H9 (cell line): ENCODE measurements at regions not wholly inside any gene's neighbourhood (a gene's known extent, or its start where the extent isn't known, plus 50 kb on each side); places are given as distances from the start of the nearest gene placed in this dataset.

Experiments used
- DNase-seq: peaks from one replicate; pipeline ENCODE4 v3.0.0-alpha.2; 2017
- H2AFZ ChIP-seq: one replicate; pipeline ENCODE4 v1.6.1; 2013; ENCODE audit warnings: mild to moderate bottlenecking, low read length, control low read depth, moderate library complexity
- H2AK5ac ChIP-seq: 2 replicates; pipeline ENCODE4 v1.6.1; 2013; ENCODE audit warnings: low read length, control low read depth, mixed read lengths; ENCODE audit not compliant: insufficient read length
- H2BK120ac ChIP-seq: one replicate; pipeline ENCODE4 v1.6.1; 2013; ENCODE audit warnings: low read depth, mild to moderate bottlenecking, low read length, control low read depth, inconsistent platforms; ENCODE audit not compliant: poor library complexity, severe bottlenecking
- H2BK12ac ChIP-seq: 2 replicates; pipeline ENCODE4 v1.6.1; 2013; ENCODE audit warnings: low read length, control low read depth, mixed read lengths, low read depth; ENCODE audit not compliant: insufficient read length
- H2BK15ac ChIP-seq: 2 replicates; pipeline ENCODE4 v1.6.1; 2013; ENCODE audit warnings: low read depth, low read length, control low read depth
- H2BK20ac ChIP-seq: one replicate; pipeline ENCODE4 v1.6.1; 2013; ENCODE audit warnings: low read depth, mild to moderate bottlenecking, low read length, control low read depth, inconsistent platforms; ENCODE audit not compliant: poor library complexity, severe bottlenecking
- H2BK5ac ChIP-seq: 2 replicates; pipeline ENCODE4 v1.6.1; 2013; ENCODE audit warnings: low read length, control low read depth, mixed read lengths; ENCODE audit not compliant: insufficient read length
- H3K14ac ChIP-seq: 2 replicates; pipeline ENCODE4 v1.6.1; 2013; ENCODE audit warnings: low read length, control low read depth; ENCODE audit not compliant: insufficient read depth
- H3K18ac ChIP-seq: 2 replicates; pipeline ENCODE4 v1.6.1; 2013; ENCODE audit warnings: low read depth, mild to moderate bottlenecking, mixed read lengths, low read length, control low read depth; ENCODE audit not compliant: insufficient read length
- H3K23ac ChIP-seq: 2 replicates; pipeline ENCODE4 v1.6.1; 2013; ENCODE audit warnings: low read length, control low read depth, mixed read lengths, low read depth; ENCODE audit not compliant: insufficient read length
- H3K23me2 ChIP-seq: 2 replicates; pipeline ENCODE4 v1.6.1; 2013; ENCODE audit warnings: low read depth, mild to moderate bottlenecking, mixed read lengths, low read length, control low read depth; ENCODE audit not compliant: insufficient read length, poor library complexity, severe bottlenecking
- H3K27ac ChIP-seq: 2 replicates; pipeline ENCODE4 v1.5.1; 2013; ENCODE audit warnings: low read length, control low read depth, mixed read lengths, low read depth; ENCODE audit not compliant: insufficient read length
- H3K27me3 ChIP-seq: 2 replicates; pipeline ENCODE4 v1.6.1; 2013; ENCODE audit warnings: low read length, control low read depth, inconsistent platforms; ENCODE audit not compliant: insufficient read depth
- H3K4ac ChIP-seq: 2 replicates; pipeline ENCODE4 v1.6.1; 2013; ENCODE audit warnings: low read depth, mild to moderate bottlenecking, control low read depth, inconsistent platforms, low read length, moderate library complexity
- H3K4me1 ChIP-seq: 2 replicates; pipeline ENCODE4 v1.6.1; 2013; ENCODE audit warnings: low read length, control low read depth, inconsistent platforms; ENCODE audit not compliant: insufficient read depth
- H3K4me2 ChIP-seq: 2 replicates; pipeline ENCODE4 v1.6.1; 2013; ENCODE audit warnings: low read length, control low read depth, mixed read lengths; ENCODE audit not compliant: insufficient read length, insufficient read depth
- H3K56ac ChIP-seq: 2 replicates; pipeline ENCODE4 v1.6.1; 2013; ENCODE audit warnings: low read depth, mild to moderate bottlenecking, mixed read lengths, low read length, control low read depth; ENCODE audit not compliant: insufficient read length
- H3K79me1 ChIP-seq: 2 replicates; pipeline ENCODE4 v1.6.1; 2013; ENCODE audit warnings: low read depth, mild to moderate bottlenecking, moderate library complexity, low read length, control low read depth, inconsistent platforms; ENCODE audit not compliant: insufficient read depth, poor library complexity, severe bottlenecking
- H3K79me2 ChIP-seq: 2 replicates; pipeline ENCODE4 v1.6.1; 2013; ENCODE audit warnings: low read length, control low read depth, inconsistent platforms; ENCODE audit not compliant: insufficient read depth
- H3K9ac ChIP-seq: 2 replicates; pipeline ENCODE4 v1.6.1; 2013; ENCODE audit warnings: low read length, control low read depth, mixed read lengths; ENCODE audit not compliant: insufficient read length; ENCODE audit errors: extremely low read depth
- H3K9me3 ChIP-seq: one replicate; pipeline ENCODE4 v1.6.1; 2013; ENCODE audit warnings: low read depth, low read length, inconsistent platforms; ENCODE audit not compliant: control insufficient read depth
- H3T11ph ChIP-seq: one replicate; pipeline ENCODE4 v1.6.1; 2013; ENCODE audit warnings: mild to moderate bottlenecking, low read length, control low read depth, inconsistent platforms
- H4K20me1 ChIP-seq: one replicate; pipeline ENCODE4 v1.6.1; 2013; ENCODE audit not compliant: control insufficient read depth, insufficient read length, insufficient read depth
- H4K5ac ChIP-seq: 2 replicates; pipeline ENCODE4 v1.6.1; 2013; ENCODE audit warnings: low read depth, mild to moderate bottlenecking, mixed read lengths, low read length, control low read depth; ENCODE audit not compliant: insufficient read length
- H4K8ac ChIP-seq: replicated peaks from 2 replicates; pipeline ENCODE4 v1.6.1; 2013; ENCODE audit warnings: low read length, control low read depth, mixed read lengths, low read depth; ENCODE audit not compliant: insufficient read length
- H4K91ac ChIP-seq: 2 replicates; pipeline ENCODE4 v1.6.1; 2013; ENCODE audit warnings: low read depth, mild to moderate bottlenecking, moderate library complexity, mixed read lengths, low read length, control low read depth; ENCODE audit not compliant: insufficient read length
- H3K27ac Mint-ChIP-seq, 3 experiments: 2 replicates in 2 of 3; 3 replicates in 1 of 3; pipeline ENCODE4 v1.8.0; 2020 to 2021; ENCODE audit warnings: mixed read lengths in 3 of 3, mild to moderate bottlenecking in 1 of 3, moderate library complexity in 1 of 3
- H3K27me3 Mint-ChIP-seq: 2 replicates; pipeline ENCODE4 v1.8.0; 2021; ENCODE audit warnings: low read depth, mild to moderate bottlenecking, moderate library complexity, mixed read lengths
- H3K36me3 Mint-ChIP-seq, 3 experiments: 2 replicates in 2 of 3; 3 replicates in 1 of 3; pipeline ENCODE4 v1.8.0; 2020 to 2021; ENCODE audit warnings: low read depth in 3 of 3, mixed read lengths in 3 of 3; ENCODE audit not compliant: insufficient read depth in 1 of 3
- H3K4me1 Mint-ChIP-seq, 2 experiments: 2 replicates each; pipeline ENCODE4 v1.8.0; 2020; ENCODE audit warnings: mixed read lengths in 2 of 2
- H3K4me3 Mint-ChIP-seq, 2 experiments: 2 replicates in 1 of 2; 3 replicates in 1 of 2; pipeline ENCODE4 v1.8.0; 2020 to 2021; ENCODE audit warnings: mild to moderate bottlenecking in 2 of 2, mixed read lengths in 2 of 2, moderate library complexity in 1 of 2
- H3K9me3 Mint-ChIP-seq, 2 experiments: 2 replicates in 1 of 2; 3 replicates in 1 of 2; pipeline ENCODE4 v1.8.0; 2020; ENCODE audit warnings: mild to moderate bottlenecking in 2 of 2, mixed read lengths in 2 of 2, moderate library complexity in 1 of 2
- WGBS: extraction: QIAGEN DNeasy Blood & Tissue Kit; methylation state at CpG from one replicate; pipeline ENCODE4 v1.1.7; 2013; ENCODE audit warnings: missing lambda C conversion rate, low lambda C conversion rate, mixed read lengths; ENCODE audit not compliant: insufficient read length; ENCODE audit errors: extremely low coverage; 5-methylcytosine and 5-hydroxymethylcytosine counted together
- TF ChIP-seq, protein P1 (sequence below): fragments of 200-600 bp; sonication (generic); conservative IDR thresholded peaks from 3 replicates; pipeline ENCODE4 v1.8.0; 2021; ENCODE audit warnings: antibody characterized with exemption, mild to moderate bottlenecking

DNA sequence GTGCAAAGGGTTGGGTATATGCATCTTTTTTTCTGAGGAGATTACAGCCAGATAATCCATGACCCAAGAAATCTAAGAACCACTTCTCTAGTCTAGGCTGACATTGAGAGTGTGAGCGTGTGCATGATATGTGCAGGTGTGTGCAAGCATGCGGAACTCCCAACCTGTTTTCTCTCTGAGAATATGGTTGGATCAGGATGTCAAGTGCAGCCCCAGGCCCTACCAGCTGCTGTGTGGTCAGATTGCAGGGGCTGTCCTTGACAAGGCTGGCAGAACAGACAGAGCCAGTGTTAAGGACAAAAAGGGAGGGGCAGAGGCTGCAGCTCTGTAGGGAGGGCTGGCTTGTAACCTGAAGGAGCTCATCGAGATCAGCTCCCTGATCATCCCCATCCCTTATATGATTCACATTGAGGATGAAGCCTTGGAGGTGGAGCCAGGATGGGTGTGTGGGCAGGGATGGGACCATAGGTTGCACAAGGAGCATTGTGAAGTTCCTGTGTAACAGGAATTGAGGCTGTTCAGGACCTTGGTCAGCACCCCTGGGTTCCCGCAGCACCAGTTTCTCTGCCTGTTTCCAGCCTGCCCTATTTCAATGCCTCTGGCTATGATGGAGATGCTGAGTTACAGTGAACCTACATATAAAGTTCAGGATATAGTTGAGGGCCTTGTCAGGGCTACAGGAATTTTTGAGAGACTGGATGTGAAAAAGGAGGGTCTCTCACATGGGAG is 52.6 kb upstream of the ARAP3 start:
- Histone ChIP-seq H3K9ac (no peak overlapping the region), H4K20me1 (no peaks in the 10 kb centered on the region), H4K91ac (no peak overlapping the region), H3K56ac (no peak overlapping the region), H3K27me3 (no peaks in the 10 kb centered on the region), H4K8ac (no peak overlapping the region), H3K9me3 (no peaks in the 10 kb centered on the region), H4K5ac (no peak overlapping the region), H2BK120ac (no peak overlapping the region), H3K79me2 (no peaks in the 10 kb centered on the region), H3K4me1 (peaks cover 6% of the 10 kb centered on the region; the same call in 1 of the 2 replicates), H3T11ph (no peak overlapping the region), H3K14ac (no peak overlapping the region), H2AFZ (no peak overlapping the region), H3K4ac (no peak overlapping the region), H3K23ac (no peak overlapping the region), H2AK5ac (no peak overlapping the region), H3K27ac (no peak overlapping the region), H2BK12ac (no peak overlapping the region), H3K23me2 (no peaks in the 10 kb centered on the region), H3K18ac (no peak overlapping the region), H3K4me2 (no peak overlapping the region), H2BK20ac (no peak overlapping the region), H2BK5ac (no peak overlapping the region), H2BK15ac (no peak overlapping the region), H3K79me1 (no peaks in the 10 kb centered on the region)
- Mint-ChIP-seq H3K4me1 (peaks cover 26 to 32% of the 10 kb centered on the region in 2 experiments), H3K4me3 (no peak overlapping the region; a peak in 1 of 5 replicates), H3K9me3 (no peaks in the 10 kb centered on the region), H3K27ac (no peak overlapping the region; a peak in 1 of 7 replicates), H3K27me3 (peaks cover 16% of the 10 kb centered on the region), H3K36me3 (no peaks in the 10 kb centered on the region; a peak in 1 of 7 replicates)
- DNase-seq: peak; percentile 79
- TF ChIP-seq, protein P1, sequence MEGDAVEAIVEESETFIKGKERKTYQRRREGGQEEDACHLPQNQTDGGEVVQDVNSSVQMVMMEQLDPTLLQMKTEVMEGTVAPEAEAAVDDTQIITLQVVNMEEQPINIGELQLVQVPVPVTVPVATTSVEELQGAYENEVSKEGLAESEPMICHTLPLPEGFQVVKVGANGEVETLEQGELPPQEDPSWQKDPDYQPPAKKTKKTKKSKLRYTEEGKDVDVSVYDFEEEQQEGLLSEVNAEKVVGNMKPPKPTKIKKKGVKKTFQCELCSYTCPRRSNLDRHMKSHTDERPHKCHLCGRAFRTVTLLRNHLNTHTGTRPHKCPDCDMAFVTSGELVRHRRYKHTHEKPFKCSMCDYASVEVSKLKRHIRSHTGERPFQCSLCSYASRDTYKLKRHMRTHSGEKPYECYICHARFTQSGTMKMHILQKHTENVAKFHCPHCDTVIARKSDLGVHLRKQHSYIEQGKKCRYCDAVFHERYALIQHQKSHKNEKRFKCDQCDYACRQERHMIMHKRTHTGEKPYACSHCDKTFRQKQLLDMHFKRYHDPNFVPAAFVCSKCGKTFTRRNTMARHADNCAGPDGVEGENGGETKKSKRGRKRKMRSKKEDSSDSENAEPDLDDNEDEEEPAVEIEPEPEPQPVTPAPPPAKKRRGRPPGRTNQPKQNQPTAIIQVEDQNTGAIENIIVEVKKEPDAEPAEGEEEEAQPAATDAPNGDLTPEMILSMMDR: no peak
- no CpG with 5 or more reads among the region's 4 CpGs for WGBS
